Brain microvascular endothelial cell (primary cell): ENCODE measurements at regions not wholly inside any gene's neighbourhood (a gene's known extent, or its start where the extent isn't known, plus 50 kb on each side); places are given as distances from the start of the nearest gene placed in this dataset.

Experiments
- DNase-seq: peaks from one replicate; pipeline ENCODE4 v3.0.0-alpha.2; 2020
- H3K27ac ChIP-seq: fragments of 250-450 bp; sonication (Bioruptor Pico); 2 replicates; pipeline ENCODE4 v1.5.1; 2020; ENCODE audit warnings: mild to moderate bottlenecking, moderate library complexity
- H3K27me3 ChIP-seq: fragments of 250-450 bp; sonication (Bioruptor Pico); replicated peaks from 2 replicates; pipeline ENCODE4 v1.5.1; 2020; ENCODE audit warnings: mild to moderate bottlenecking
- H3K36me3 ChIP-seq: fragments of 250-450 bp; sonication (Bioruptor Pico); replicated peaks from 2 replicates; pipeline ENCODE4 v1.5.1; 2020; ENCODE audit warnings: mild to moderate bottlenecking
- H3K4me3 ChIP-seq: 2 replicates; pipeline ENCODE4 v1.5.1; 2011; ENCODE audit warnings: low read depth, mild to moderate bottlenecking, control low read depth, low read length, moderate library complexity
- in situ Hi-C: cut with HindIII; loops from 2 replicates; pipeline ENCODE4 v1.10.0; 2017; ENCODE audit warnings: low sequenced_read_pairs, low pct_ligation_motif_present
- TF ChIP-seq, protein P1 (sequence below): IDR thresholded peaks from 2 replicates; pipeline ENCODE4 v1.5.1; 2011; ENCODE audit warnings: low read depth, mild to moderate bottlenecking, moderate library complexity, low read length, control low read depth, inconsistent platforms; ENCODE audit errors: missing control alignments

DNA sequence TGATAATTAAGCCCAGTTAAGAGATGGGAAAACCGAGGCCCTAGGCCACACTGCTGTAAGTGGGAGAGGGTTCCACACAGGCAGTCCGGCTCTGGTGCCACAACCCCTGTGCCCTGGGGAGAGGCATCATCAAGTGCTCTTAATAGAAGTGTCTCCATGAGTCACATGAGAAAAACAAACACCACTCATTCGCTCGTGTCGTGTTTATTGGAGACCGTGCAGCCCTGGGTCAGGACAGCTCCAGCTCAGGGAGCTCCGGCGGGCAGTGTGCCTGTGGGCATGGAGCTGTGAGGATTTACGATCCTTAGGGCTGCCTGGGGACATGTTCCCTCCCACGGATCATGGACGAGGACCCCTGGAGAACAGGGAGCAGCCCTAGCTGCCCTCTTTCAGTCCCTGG lies 658.5 kb downstream of the AJAP1 start:
- Histone ChIP-seq H3K4me3 (no peak overlapping the region), H3K27me3 (no peaks in the 10 kb centered on the region), H3K27ac (no peak overlapping the region), H3K36me3 (no peaks in the 10 kb centered on the region)
- no peak for DNase-seq
- in situ Hi-C loops = no loop called here
- TF ChIP-seq, protein P1, sequence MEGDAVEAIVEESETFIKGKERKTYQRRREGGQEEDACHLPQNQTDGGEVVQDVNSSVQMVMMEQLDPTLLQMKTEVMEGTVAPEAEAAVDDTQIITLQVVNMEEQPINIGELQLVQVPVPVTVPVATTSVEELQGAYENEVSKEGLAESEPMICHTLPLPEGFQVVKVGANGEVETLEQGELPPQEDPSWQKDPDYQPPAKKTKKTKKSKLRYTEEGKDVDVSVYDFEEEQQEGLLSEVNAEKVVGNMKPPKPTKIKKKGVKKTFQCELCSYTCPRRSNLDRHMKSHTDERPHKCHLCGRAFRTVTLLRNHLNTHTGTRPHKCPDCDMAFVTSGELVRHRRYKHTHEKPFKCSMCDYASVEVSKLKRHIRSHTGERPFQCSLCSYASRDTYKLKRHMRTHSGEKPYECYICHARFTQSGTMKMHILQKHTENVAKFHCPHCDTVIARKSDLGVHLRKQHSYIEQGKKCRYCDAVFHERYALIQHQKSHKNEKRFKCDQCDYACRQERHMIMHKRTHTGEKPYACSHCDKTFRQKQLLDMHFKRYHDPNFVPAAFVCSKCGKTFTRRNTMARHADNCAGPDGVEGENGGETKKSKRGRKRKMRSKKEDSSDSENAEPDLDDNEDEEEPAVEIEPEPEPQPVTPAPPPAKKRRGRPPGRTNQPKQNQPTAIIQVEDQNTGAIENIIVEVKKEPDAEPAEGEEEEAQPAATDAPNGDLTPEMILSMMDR = no peak

DNA sequence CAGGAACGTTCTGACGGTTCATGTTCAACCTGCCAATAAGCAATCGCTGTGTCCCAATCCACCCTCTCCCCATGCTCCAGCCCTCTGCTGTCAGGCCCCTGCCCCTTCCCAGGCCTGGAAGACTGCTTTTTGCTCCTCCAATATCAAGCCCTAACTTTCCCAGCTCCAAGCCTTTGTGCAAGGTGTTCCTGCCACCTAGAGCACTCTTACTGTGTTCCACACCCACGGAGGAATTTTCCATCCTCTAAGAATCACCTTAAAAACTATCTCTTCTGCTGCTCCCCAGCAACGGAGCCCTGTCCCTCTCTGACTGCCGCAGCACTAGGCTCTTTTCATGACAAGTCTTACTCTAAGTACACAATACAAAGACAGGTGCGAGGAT lies 657.9 kb downstream of the AJAP1 start:
- in situ Hi-C loops = no loop called here
- no peak for DNase-seq
- Histone ChIP-seq H3K4me3 (no peak overlapping the region), H3K27me3 (no peaks in the 10 kb centered on the region), H3K27ac (no peak overlapping the region), H3K36me3 (no peaks in the 10 kb centered on the region)
- TF ChIP-seq, protein P1 = no peak

DNA sequence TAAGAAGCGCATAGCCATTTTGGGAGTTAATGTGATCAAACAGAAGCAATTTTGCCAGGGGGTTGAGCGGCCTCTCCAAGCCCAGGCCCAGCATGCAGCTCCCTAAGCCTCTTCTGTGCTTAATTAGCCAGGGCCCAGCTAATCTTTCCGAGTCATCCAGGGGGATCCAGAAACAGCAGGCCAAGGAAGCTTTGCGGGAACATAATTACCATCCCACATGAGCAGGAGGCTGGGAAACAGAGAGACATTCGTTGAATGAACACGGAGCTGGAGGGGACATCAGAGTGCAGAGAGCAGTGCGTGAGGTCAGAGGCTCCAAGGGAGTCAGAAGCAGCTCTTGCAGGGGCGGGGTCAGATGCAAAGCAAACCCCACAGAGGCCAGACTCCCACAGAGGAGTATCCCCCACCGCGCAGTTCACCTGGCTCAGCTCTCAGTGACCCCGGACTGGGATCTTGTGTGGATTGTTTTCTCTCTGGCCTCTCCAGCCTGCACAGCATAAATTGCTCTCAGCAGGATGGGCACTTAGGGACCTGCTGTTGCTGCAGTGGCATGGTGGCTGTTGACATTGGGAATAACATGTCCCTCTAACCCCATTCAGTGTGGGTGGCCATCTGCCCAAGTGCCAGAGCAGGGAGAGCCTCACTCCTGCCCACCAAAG lies 657.4 kb downstream of the AJAP1 start:
- TF ChIP-seq, protein P1 = no peak
- H3K27ac ChIP-seq = no peak overlapping the region
- no peak for DNase-seq
- H3K36me3 ChIP-seq = no peaks in the 10 kb centered on the region
- no peak overlapping the region for H3K4me3 ChIP-seq
- in situ Hi-C loops = no loop called here
- no peaks in the 10 kb centered on the region for H3K27me3 ChIP-seq

DNA sequence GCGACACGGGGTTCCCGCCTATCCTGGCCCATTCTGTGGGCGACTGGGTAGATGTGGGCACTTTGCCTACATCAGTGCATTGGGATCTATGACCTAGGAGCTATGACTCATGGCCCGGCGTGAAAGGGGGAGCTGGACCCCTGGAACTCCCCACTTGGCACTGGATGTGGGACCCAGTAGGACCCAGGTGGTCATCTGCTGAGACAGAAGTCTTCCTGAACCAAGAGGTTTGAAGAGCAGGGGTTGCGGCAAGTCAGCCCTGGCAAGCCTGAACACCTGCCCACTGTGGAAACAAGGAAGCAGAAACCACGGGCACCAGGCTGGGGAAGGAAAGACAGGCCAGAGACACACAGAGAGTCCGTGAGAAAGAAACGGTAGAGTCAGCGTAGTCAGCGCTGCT lies 656.7 kb downstream of the AJAP1 start:
- TF ChIP-seq, protein P1 = no peak
- Histone ChIP-seq H3K27ac (no peak overlapping the region), H3K4me3 (no peak overlapping the region), H3K27me3 (no peaks in the 10 kb centered on the region), H3K36me3 (no peaks in the 10 kb centered on the region)
- in situ Hi-C loops = no loop called here
- DNase-seq = no peak

DNA sequence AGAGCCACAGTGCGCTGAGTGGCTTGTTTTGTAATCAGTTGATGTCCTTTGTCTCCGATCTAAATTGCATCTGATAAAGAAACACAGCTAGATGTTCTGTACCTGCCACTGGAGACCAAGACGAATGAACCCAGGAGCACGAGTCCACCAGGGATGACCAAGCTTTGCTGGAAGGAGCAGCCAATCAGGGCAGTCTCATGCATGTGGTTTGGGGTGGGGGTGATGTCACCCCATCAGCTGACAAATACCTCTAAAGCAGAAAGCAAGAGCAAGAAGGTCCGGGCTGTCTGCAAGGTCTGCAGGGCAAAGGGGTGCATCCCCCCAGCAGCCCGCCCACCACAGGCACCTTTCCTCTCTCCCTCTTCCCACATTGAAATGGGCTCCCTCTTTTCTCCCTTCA lies 653.8 kb downstream of the AJAP1 start:
- Histone ChIP-seq H3K4me3 (no peak overlapping the region), H3K27ac (no peak overlapping the region), H3K36me3 (no peaks in the 10 kb centered on the region), H3K27me3 (no peaks in the 10 kb centered on the region)
- in situ Hi-C loops = no loop called here
- DNase-seq = no peak
- TF ChIP-seq, protein P1 = no peak

DNA sequence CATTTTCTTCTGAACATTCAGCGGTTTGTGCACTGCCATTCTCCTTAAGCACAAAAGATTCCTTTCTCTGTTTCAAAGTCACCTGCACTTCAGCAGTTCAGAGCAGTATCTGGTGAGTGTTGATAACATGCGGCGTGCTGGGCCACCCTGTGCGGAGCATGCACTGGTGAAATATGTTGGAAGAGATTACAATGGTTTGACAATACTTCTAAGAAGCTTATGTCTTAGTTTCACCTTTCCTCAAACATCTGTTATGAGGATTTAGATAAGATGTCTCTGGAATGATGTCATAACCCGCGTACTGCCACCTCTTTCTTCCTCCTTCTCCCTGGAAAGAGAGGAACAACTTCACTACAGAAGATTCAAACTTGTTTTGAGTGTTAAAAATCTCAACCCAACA lies 650.3 kb downstream of the AJAP1 start:
- Histone ChIP-seq H3K27ac (no peak overlapping the region), H3K36me3 (no peaks in the 10 kb centered on the region), H3K27me3 (no peaks in the 10 kb centered on the region), H3K4me3 (no peak overlapping the region)
- DNase-seq = no peak
- TF ChIP-seq, protein P1 = no peak
- in situ Hi-C loops = no loop called here
